Type B pancreatic cell (in vitro differentiated cells): ENCODE measurements at regions not wholly inside any gene's neighbourhood (a gene's known extent, or its start where the extent isn't known, plus 50 kb on each side); places are given as distances from the start of the nearest gene placed in this dataset.
A peak's percentile ranks its signal among the peaks of the same experiment; 100 is the strongest.

Experiments
- DNase-seq: peaks from one replicate; pipeline ENCODE4 v3.0.0; 2021; ENCODE audit warnings: mixed read lengths; ENCODE audit not compliant: unreplicated experiment; ENCODE audit errors: extremely low spot score
- H3K27ac Mint-ChIP-seq: 2 replicates; pipeline ENCODE4 v1.8.0; 2021; ENCODE audit warnings: mild to moderate bottlenecking, mixed read lengths
- H3K27me3 Mint-ChIP-seq: 2 replicates; pipeline ENCODE4 v1.8.0; 2021; ENCODE audit warnings: mixed read lengths
- H3K36me3 Mint-ChIP-seq: 2 replicates; pipeline ENCODE4 v1.8.0; 2021; ENCODE audit warnings: mixed read lengths
- H3K4me1 Mint-ChIP-seq: one replicate; pipeline ENCODE4 v1.8.0; 2021; ENCODE audit warnings: mixed read lengths; ENCODE audit not compliant: unreplicated experiment
- H3K4me3 Mint-ChIP-seq: 2 replicates; pipeline ENCODE4 v1.8.0; 2021; ENCODE audit warnings: mild to moderate bottlenecking, mixed read lengths
- H3K9me3 Mint-ChIP-seq: 2 replicates; pipeline ENCODE4 v1.8.0; 2021; ENCODE audit warnings: mixed read lengths
- CTCF ChIP-seq: fragments of 200-600 bp; sonication (generic); conservative IDR thresholded peaks from 2 replicates; pipeline ENCODE4 v1.5.0; 2021; ENCODE audit warnings: antibody characterized with exemption, mild to moderate bottlenecking

- Mint-ChIP-seq H3K4me1 (peaks cover 25% of the 10 kb centered on the region), H3K27me3 (no peaks in the 10 kb centered on the region), H3K36me3 (no peaks in the 10 kb centered on the region), H3K27ac (peak overlapping the region; percentile 84), H3K4me3 (no peak overlapping the region), H3K9me3 (peaks cover 3% of the 10 kb centered on the region)
- no peak for TF ChIP-seq CTCF
- DNase-seq = no peak
These were observed 87.6 kb upstream of the RUNX1 start for GRCh38 chr21:35136586-35137219.

- TF ChIP-seq CTCF = no peak
- no peaks in the 10 kb centered on the region for H3K36me3 Mint-ChIP-seq
These were observed 87.0 kb upstream of the RUNX1 start for GRCh38 chr21:35136106-35136505.

GRCh38 chr21:35135481-35135880 is 86.4 kb upstream of the RUNX1 start:
- TF ChIP-seq CTCF = no peak
- Mint-ChIP-seq H3K27ac (no peak overlapping the region), H3K27me3 (no peaks in the 10 kb centered on the region), H3K9me3 (peaks cover 2% of the 10 kb centered on the region), H3K4me3 (no peak overlapping the region), H3K4me1 (peaks cover 25% of the 10 kb centered on the region), H3K36me3 (no peaks in the 10 kb centered on the region)
- DNase-seq = no peak

More at GRCh38 chr21:35136106-35136505, 87.0 kb upstream of the RUNX1 start:
- Mint-ChIP-seq H3K27me3 (no peaks in the 10 kb centered on the region), H3K27ac (peak overlapping the region; percentile 84), H3K9me3 (no peaks in the 10 kb centered on the region), H3K4me3 (no peak overlapping the region), H3K4me1 (peaks cover 25% of the 10 kb centered on the region)
- no peak for DNase-seq

- H3K4me1 Mint-ChIP-seq = peaks cover 25% of the 10 kb centered on the region
- H3K27me3 Mint-ChIP-seq = no peaks in the 10 kb centered on the region
- DNase-seq = no peak
- no peak overlapping the region for H3K27ac Mint-ChIP-seq
- no peaks in the 10 kb centered on the region for H3K36me3 Mint-ChIP-seq
- TF ChIP-seq CTCF = no peak
- peaks cover 7% of the 10 kb centered on the region for H3K9me3 Mint-ChIP-seq
- no peak overlapping the region for H3K4me3 Mint-ChIP-seq
These were observed 85.2 kb upstream of the RUNX1 start for GRCh38 chr21:35134309-35134708.

GRCh38 chr21:35128536-35128935 is 79.4 kb upstream of the RUNX1 start:
- H3K36me3 Mint-ChIP-seq = peaks cover 3% of the 10 kb centered on the region
- H3K27ac Mint-ChIP-seq = no peak overlapping the region
- no peak for DNase-seq
- H3K4me3 Mint-ChIP-seq = no peak overlapping the region
- H3K4me1 Mint-ChIP-seq = no peaks in the 10 kb centered on the region
- H3K9me3 Mint-ChIP-seq = peaks cover 24% of the 10 kb centered on the region
- peaks cover 9% of the 10 kb centered on the region for H3K27me3 Mint-ChIP-seq
- TF ChIP-seq CTCF = no peak
